ENCODE measurements at regions not wholly inside any gene's neighbourhood (a gene's known extent, or its start where the extent isn't known, plus 50 kb on each side); places are given as distances from the start of the nearest gene placed in this dataset.

GRCh38 chr10:78489034-78489433 lies 455.4 kb downstream of the RPS24 start:
- no peak for TF ChIP-seq BHLHE40 (IDR thresholded peaks at IDR 0.05; ENCODE audit: borderline replicate concordance)
- no peak for TF ChIP-seq FOXK2 (IDR thresholded peaks at IDR 0.05)
- no peak for TF ChIP-seq ARNT (IDR thresholded peaks at IDR 0.05)
- TF ChIP-seq SUZ12 (IDR thresholded peaks at IDR 0.05), result no peak
- no peak for TF ChIP-seq FOXM1 (IDR thresholded peaks at IDR 0.05; ENCODE audit: borderline replicate concordance)
- TF ChIP-seq SP1 (IDR thresholded peaks at IDR 0.05), result no peak
- TF ChIP-seq PKNOX1 (IDR thresholded peaks at IDR 0.05), result no peak
- no peak for TF ChIP-seq ELF4 (IDR thresholded peaks at IDR 0.05)
- no peak for TF ChIP-seq NFRKB (IDR thresholded peaks at IDR 0.05)
- TF ChIP-seq TARDBP (IDR thresholded peaks at IDR 0.05), result no peak
- TF ChIP-seq L3MBTL2 (conservative IDR thresholded peaks at IDR 0.05), result no peak

All from HEK293T (cell line).